ENCODE measurements at regions not wholly inside any gene's neighbourhood (a gene's known extent, or its start where the extent isn't known, plus 50 kb on each side); places are given as distances from the start of the nearest gene placed in this dataset.

DNA sequence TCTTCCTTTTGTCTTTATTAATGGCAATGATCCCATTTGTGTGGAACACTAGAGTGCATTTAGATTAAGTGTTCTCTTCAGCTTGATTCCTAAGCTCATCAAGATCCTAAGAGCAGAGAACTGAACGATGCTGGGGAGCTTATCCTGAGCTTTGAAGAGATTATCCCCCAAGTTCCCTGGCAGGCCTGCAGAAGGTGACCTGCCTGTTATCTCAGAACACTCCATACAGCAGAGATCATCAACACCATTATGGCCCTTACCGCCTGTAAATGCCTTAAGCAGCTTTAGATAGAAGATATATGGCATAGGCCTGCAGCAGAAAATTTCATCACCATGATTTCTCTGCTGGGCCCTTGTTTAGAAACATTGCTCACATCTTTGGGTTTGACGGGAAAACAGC lies 779.9 kb upstream of the MAP3K7 start:
- DNase-seq (ENCODE audit: low spot score), result no peak

DNA sequence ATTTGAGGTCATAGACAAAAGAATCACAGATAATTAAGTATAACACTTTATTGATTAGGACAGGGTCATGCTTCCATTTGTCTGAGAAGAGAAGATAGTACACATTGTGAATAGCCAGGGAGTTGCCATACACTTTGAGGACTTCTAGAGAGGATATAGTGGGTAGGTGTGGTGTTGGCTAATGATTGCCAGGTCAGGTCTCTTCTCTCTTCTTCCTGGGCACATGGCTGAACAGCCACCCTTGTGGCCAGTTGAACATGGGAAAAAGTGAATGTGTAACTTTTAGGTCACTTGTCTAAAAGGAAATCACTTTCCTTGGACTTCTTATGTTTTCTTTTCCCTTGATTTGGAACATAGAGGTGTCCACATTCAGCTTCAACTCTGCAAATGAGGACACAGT lies 772.1 kb upstream of the MAP3K7 start:
- DNase-seq (ENCODE audit: low spot score), result no peak

DNA sequence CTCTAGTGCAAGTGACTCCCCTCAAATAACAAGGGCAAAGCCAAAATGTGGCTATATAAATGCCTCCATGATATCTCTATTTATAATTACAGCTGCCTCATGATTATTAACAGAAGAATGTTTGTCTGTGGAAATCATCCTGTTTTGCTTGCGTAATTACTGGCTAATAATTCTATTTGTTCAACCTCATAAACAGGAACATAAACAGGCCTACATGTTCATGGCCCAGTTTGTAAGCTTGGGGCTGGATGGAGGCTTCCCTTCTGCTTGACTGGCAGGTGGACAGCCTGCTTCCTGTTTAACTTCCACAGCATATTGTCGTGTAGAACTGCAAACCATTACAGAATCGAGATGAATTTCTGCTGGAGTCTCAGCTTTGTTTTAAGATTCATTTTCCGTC lies 766.0 kb upstream of the MAP3K7 start:
- DNase-seq (ENCODE audit: low spot score), result no peak

DNA sequence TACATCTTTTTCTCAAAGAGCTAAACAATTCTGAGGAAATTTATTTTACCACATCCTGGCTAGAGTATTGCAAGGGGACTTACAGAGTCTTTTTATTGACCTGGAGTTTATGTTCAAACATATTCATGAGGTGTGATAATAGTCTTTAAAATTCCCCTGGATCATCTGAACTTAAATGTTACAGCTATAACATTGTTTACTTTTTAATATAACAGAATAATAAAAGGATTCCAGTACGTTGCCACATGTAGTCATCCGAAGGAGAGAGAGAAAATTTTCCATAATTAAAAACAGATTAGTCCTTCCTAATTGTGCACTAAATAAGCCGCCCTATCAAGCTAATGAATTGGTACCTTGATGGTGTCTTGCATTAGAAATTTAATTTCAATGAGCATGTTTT lies 765.4 kb upstream of the MAP3K7 start:
- no peak for DNase-seq (ENCODE audit: low spot score)

DNA sequence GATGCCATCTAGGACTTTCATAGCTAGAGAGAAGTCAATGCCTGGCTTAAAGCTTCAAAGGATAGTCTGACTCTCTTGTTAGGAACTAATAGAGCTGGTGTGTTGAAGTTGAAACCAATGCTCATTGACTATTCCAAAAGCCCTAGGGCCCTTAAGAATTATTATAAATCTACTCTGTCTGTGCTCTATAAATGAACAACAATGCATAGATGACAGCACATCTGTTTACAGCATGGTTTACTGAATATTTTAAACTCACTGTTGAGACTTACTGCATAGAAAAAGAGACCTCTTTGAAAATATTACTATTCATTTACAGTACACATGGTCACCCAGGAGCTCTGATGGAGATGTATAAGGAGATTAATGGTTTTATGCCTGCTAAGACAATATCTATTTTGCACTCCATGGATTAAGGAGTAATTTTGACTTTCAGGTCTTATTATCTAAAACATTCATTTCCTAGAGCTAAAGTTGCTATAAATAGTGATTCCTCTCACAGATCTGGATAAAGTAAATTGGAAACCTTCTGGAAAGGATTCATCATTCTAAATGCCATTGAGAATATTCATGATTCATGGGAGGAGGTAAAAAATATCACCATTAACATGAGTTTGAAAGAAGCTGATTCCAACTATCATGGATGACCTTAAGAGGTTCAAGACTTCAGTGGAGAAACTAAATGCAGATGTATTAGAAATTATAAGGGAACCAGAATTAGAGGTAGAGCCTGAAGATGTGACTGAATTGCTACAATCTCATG lies 763.5 kb upstream of the MAP3K7 start:
- no peak for DNase-seq (ENCODE audit: low spot score)

DNA sequence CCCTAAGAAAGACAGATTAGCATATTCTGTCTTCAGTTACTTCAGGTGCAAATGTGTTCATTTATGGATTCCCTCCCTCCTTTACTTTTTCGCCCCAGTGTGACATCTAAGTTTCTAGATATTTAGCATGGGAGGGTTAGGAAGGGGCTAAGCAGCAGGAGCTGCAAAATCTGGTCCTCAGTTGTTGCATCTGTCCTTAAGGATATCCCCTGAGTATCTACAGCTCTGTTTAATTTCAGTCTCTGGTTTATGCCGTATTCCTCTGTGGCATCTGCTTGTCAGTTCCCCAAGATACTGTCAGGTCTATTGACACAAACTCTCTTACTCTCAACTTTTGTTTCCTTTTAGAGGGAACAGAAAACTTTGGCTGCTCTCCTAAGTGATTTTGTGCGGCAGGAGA lies 754.6 kb upstream of the MAP3K7 start:
- no peak for DNase-seq (ENCODE audit: low spot score)

- DNase-seq (ENCODE audit: low spot score), result no peak
These were observed 754.1 kb upstream of the MAP3K7 start for GRCh38 chr6:91340896-91341395.

DNA sequence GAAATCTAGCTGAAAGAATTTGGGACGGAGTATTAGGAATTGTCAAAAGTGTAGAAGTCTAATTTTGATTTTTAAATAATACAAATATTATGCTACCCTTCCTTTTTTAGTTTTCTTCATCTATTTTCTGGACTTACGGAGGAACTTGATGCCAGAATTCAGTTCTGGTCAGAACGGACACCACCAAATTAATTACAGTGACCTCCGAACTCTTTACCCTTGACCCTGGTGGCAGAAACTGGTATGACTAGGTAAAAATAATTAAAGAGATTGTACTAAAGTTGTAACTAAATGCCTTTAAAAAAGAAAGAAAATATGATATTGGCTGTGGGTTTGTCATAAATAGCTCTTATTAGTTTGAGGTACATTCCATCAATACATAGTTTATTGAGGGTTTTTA lies 751.1 kb upstream of the MAP3K7 start:
- DNase-seq (ENCODE audit: low spot score), result no peak

DNA sequence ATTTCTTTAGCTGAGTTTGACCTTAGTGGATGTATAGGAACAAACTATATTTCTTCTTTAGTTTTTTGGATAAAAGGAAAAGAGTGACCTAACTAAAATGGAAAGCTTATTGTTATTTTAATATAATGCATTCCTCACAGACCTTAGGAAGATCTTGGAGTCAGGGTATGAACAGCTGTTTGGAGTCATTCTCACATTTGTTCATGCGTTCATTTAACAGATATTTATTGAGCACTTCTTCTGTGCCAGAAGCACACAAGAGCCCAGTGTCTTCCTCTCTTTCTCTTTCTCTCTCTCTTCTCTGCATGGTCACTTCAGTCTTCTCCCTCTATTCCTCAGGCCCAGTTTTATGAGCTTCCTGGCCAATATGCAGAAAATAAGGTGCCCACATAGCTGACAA lies 744.0 kb upstream of the MAP3K7 start:
- no peak for DNase-seq (ENCODE audit: low spot score)

- peak; percentile 13 for DNase-seq (ENCODE audit: low spot score)
These were observed 741.4 kb upstream of the MAP3K7 start for GRCh38 chr6:91328241-91328640.

DNA sequence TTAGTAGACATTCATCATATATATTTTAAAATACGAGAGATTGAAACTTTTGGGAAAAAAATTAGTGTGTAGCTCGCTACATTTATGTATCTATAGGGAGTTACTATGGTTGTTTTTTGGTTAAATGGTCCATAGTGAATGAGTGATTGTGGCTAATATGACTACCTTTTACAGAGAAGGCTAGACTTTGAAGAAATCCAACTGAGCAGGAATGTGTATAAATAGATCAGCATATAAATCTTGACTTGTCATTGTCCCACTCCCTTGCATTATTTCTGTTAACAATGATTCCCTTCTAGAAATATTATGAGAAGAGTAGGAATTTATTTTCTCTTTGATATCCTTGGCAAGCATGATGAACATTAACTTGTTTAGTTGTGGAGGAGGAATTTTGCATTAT lies 737.8 kb upstream of the MAP3K7 start:
- DNase-seq (ENCODE audit: low spot score), result no peak

DNA sequence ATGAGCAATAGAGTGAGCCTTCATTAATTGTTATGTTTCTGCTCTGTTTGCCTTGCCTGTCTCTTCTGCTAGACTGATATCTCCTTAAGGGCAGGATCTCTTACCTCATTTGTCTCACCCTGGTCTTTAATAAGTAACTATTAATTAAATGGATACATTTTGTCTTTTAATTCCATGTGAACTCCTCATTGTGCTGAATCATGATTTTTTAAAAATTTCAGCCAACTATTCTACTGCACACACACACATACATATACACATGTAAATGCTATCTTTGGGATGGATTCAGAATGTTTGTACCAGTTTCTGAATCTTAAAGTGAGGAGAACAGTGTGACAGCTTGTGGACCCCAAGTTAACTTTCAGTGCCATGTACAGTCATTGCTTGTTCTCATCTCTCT lies 731.1 kb upstream of the MAP3K7 start:
- DNase-seq (ENCODE audit: low spot score), result no peak

DNA sequence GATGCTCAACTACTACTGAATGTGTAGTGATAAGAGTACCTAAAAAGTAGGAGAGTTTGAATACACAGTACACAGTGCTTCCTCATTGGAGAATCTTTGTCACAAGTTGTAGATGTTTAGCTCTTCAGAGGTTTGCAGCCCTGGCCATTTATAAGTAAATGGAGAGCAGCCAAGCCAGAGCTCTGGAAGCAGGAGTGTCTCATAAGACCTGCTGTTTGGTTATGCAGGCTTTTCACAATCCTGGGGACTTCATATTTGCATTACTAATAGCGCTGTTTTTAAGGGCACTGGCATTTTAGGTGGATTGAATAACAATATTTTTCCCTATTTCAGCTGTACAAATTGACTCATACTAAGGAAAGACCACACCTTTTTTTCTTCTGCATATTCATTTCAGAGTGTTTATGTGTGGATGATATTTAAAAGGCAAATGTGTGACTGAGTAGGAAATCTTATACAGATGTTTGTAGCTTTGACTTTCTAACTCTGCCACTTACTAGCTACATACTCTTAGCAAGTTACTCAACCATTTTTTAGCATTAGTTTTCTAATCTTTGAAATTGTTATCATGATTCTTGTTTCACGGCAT lies 730.5 kb upstream of the MAP3K7 start:
- DNase-seq (ENCODE audit: low spot score), result no peak

DNA sequence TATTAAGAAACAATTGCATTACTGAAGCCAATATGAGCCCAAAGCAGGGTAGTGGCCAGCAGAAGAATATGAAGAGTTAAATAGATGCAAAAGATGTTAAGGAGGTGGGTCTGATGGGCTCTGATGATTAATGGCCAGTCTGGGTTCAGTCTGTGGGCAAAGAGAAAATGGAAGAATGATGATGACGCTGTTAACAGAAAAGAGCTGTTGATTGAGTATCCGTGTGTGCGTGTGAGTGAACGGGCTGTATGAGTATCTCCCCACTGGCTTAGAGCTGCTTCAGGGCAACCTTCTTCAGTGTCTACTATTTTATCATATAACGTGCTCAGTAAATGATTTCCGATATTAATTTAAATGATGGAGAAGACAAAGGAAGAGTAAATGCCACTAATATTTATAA lies 723.3 kb upstream of the MAP3K7 start:
- DNase-seq (ENCODE audit: low spot score), result no peak

DNA sequence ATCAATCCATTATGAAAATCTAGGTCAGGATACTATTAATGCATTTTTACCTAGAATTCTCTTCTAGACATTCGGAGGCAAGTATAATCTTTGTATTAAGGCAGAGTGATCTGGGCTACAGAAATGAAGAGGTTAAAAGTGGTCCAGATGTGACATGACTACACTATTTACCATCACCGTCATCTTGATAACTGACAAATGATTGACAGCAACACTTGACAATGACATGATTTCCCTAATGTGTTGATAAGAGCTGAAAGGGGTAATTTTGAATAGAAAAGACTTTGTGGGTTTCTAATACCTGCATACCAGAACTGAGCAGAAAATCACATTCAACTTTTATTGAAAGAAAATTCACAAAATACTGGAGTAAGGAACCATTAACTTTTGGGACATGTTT lies 718.9 kb upstream of the MAP3K7 start:
- DNase-seq (ENCODE audit: low spot score), result no peak

DNA sequence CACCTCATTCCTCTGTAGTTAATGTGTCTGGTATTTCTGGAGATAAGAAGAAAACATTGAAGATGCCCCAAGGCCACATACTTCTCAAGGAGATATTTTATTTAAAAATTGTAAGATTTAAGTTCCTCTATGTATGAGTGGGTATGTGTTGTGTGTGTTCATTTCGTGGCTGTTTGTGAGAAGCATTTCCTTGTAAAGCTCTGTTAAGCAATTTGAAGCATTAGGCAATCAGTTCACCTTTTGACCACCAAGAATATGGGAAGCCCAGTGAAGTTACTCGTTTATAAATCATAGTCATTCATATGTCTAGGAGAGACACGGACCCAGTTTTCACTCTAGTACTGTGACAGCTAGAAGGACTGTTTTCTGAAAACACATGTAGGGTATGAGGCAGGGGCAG lies 717.6 kb upstream of the MAP3K7 start:
- DNase-seq (ENCODE audit: low spot score), result no peak

GRCh38 chr6:91303326-91303725 lies 716.5 kb upstream of the MAP3K7 start:
- no peak for DNase-seq (ENCODE audit: low spot score)

GRCh38 chr6:91299544-91300491 lies 712.9 kb upstream of the MAP3K7 start:
- DNase-seq (ENCODE audit: low spot score), result no peak

DNA sequence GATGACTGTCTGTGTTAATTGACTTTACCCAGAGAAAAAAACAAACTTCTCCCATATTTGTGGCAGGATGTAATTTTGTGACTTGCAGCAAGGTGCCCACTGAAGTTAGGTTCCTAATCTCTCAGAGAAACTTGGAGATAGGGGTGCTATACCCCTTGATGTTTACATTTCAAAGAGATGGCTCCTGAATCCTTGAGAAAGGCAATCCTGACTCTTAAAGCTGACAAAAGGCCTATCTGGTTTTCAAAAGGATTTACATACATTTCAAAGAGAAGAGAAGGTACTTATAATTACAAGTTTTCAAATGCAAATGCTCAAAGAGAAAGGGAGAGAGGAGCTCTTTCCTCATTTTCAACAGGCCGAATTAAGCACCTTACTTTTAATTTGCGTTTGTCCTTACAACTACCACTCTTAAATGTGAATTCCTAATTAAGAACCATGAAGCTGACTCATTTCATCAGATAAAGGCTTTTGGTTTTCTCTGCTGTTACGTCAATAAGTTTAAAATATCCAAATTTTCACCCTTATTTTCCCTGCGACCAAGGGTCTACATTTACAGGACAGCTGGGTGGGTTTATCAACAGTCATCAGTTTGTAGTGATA lies 711.8 kb upstream of the MAP3K7 start:
- DNase-seq (ENCODE audit: low spot score), result no peak

DNA sequence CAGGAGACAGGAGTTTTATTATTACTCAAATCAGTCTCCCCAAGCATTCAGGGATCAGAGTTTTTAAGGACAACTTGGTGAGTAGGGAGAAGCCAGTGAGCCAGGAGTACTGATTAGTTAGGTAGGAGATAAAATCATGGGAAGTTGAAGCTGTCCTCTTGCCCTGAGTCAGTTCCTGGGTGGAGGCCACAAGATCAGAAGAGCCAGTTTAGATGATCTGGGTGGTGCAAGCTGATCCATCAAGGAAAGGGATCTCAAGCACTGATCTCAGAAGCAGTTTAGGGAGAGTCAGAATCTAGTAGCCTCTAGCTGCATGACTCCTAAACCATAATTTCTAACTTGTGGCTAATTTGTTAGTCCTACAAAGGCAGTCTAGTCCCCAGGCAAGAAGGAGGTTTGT lies 706.5 kb upstream of the MAP3K7 start:
- DNase-seq (ENCODE audit: low spot score), result no peak

DNA sequence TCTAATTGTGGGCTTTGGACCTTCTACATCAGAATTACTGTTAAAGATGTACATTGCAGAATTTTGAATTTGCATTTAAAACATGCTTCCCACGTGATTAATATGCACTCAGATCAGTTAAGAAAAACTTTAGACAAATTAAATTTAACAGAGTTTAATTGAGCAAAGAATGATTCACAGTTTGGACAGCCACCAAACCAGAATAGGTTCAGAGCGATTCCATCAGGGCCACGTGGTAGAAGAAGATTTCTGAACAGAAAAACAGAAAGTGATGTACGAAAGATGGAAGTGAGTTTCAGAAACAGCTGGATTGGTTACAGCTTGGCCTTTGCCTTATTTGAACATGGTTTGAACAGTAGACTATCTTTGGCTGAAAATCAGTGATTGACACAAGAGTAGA lies 704.2 kb upstream of the MAP3K7 start:
- DNase-seq (ENCODE audit: low spot score), result no peak

- peak; percentile 11 for DNase-seq (ENCODE audit: low spot score)
These were observed 701.9 kb upstream of the MAP3K7 start for GRCh38 chr6:91288741-91289140.
